Eye (tissue), 1 donor: ENCODE measurements at regions not wholly inside any gene's neighbourhood (a gene's known extent, or its start where the extent isn't known, plus 50 kb on each side); places are given as distances from the start of the nearest gene placed in this dataset.

ENCODE experiments used
- DNase-seq: peaks from one replicate; pipeline ENCODE4 v3.0.0-alpha.2; 2015

DNA sequence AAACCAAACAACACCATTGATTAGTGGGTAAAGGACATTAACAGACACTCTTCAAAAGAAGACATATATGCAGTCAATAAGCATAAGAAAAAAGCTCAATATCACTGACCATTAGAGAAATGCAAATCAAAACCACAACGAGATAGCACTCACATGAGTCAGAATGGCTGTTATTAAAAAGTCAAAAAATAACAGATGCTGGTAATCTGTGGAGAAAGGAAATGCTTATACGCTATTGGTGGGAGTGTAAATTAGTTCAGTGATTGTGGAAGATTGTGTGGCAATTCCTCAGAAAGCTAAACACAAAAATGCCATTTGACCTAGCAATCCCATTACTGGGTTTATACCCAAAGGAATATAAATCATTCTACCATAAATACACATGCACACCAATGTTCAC, 182.6 kb downstream of the TRPC6 start:
- no peak for DNase-seq

DNA sequence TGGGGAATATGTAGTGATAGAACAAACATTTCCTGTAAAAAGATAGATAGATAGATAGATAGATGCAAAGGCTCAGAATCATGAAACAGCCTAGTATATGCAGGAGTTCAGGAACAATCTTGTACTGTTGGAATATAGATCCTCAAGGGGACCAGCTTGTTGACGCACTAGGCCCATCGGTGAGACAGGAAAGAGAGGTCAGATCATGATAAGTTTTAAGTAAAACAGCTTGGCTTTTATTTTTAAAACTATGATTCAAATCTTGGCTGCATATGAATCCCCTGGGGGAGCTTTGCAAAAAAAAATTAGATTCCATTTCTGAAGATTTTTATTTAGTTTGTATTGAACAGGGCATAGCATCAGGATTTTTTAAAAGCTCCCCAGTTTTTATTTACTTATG, 185.8 kb downstream of the TRPC6 start:
- no peak for DNase-seq

- DNase-seq, result no peak
These were observed 193.3 kb downstream of the TRPC6 start for GRCh38 chr11:101390539-101390938.

GRCh38 chr11:101369835-101370234, 214.0 kb downstream of the TRPC6 start:
- DNase-seq, result no peak

DNA sequence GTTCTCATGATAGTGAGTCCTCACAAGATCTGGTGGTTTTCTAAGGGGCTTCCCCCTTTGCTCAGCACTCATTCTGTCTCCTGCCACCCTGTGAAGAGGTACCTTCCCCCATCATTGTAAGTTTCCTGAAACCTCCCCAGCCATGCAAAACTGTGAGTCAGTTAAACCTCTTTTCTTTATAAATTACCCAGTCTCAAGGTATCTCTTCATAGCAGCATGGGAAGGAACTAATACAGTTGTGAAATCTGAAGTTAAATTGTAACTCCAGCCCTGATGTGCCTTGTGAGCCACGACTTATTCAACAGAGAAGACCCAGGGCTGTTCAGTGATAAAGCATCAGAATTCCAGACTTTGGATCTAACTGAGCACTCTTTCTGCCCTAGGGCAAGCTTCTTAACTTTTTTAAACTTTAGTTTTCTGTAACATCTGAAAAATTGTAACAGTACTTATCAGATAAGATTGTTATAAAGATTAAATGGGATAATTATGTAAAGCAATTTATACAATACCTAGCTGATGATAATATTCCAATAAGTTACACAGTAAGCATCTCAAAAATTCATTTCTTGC, 220.0 kb downstream of the TRPC6 start:
- DNase-seq, result no peak

- DNase-seq, result no peak
These were observed 221.2 kb downstream of the TRPC6 start for GRCh38 chr11:101362643-101363042.

GRCh38 chr11:101357771-101358170, 226.0 kb downstream of the TRPC6 start:
- no peak for DNase-seq

DNA sequence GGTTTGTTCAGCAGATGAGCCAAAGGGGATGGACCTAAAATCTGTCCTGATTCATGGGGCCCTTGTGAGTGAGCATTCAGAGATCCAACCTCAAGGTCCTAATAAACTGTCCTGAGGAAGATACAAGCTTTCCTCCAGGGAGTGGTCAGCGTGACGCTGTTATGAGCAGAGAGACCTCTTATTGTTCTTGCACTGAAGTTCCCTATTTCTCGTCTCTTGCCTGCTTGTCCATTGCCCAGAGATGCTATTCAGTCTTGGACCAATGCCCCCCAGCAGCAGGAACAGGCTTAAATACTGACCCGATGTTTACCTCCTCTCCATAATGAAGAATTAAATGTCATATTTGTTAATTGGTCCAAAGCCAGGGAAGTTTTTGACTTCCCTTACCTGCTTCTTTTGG, 225.2 kb upstream of the PGR start:
- DNase-seq, result no peak

GRCh38 chr11:101348786-101349185, 219.2 kb upstream of the PGR start:
- DNase-seq, result no peak

- DNase-seq, result peak; percentile 10
These were observed 217.0 kb upstream of the PGR start for GRCh38 chr11:101346591-101346990.

DNA sequence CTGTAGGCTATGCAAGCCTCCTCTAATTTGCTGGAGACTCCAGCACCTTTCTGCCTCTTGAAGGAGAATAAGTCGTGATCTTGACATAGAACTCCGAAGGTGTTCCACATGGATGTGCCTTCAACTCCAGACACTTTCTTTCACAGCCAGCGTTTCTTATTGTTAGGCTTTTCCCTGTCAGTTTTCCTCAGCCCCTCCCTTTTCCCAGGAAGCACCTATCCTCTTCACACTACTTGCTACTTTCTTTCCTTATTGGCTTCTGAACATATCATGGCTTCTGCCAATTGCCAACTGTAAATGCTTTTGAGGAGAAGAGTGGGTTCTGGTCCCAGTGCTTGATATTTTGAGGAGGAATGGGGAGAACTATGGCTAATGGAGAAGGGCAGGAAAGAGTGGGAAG, 216.3 kb upstream of the PGR start:
- no peak for DNase-seq

DNA sequence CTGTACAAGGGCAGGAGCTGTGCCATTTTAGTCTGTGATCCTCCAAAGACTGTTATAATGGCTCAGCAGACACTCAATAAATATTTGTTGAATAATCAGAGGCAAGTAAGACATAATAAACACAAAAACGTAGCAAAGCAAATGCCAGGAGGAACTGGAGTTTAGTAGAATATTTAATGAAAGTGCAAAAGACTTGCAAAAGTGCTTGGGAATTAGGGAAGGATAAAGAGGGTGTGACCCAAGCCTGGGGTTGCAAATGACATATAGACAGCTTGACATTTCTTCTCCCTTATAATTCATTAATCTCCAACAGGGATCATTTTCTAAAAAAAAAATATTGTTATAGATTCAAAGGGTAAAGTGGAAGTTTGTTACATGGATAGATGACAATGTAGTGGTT, 212.7 kb upstream of the PGR start:
- no peak for DNase-seq

- peak; percentile 21 for DNase-seq
These were observed 212.0 kb upstream of the PGR start for GRCh38 chr11:101341578-101341977.

DNA sequence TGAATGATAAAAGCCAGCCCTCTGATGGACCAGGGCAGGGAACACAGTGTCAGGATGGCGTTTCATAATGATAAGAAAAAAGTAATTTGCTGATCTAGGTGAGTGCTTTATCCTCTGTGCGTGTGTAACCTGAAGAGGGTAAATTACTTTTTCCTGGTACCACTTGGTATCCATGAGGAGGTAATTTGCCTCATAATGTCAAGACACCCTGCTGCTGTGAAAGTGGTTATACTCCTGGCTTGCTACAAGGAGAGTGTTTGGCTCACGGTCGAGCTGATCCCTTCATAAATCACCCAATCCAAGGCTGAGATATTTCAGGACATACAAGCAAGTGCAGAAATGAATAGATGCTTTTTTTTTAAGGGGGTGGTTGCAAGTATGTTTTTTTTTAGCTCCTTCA, 207.2 kb upstream of the PGR start:
- DNase-seq, result no peak

GRCh38 chr11:101336155-101336554, 206.5 kb upstream of the PGR start:
- DNase-seq, result no peak

DNA sequence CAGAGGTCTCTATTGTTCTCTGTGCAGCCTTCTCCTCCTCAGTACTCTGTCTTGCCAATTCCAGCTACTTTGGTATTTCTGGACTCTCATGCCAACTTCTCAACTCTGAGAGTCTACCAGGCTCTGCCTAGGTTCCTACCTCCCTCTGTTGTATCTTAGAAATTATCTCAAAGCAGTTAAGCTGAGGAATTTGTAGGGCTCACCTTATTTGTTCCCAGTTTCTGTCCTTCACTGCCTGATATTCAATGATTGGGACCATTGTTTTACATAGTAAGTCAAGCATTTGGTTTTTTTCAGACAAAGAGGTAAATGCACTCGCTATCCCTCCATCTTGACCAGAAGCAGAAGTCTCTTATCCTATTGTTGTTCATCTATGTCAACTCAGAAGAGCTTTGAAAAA, 205.0 kb upstream of the PGR start:
- no peak for DNase-seq

GRCh38 chr11:101331411-101331810, 201.8 kb upstream of the PGR start:
- DNase-seq, result no peak

DNA sequence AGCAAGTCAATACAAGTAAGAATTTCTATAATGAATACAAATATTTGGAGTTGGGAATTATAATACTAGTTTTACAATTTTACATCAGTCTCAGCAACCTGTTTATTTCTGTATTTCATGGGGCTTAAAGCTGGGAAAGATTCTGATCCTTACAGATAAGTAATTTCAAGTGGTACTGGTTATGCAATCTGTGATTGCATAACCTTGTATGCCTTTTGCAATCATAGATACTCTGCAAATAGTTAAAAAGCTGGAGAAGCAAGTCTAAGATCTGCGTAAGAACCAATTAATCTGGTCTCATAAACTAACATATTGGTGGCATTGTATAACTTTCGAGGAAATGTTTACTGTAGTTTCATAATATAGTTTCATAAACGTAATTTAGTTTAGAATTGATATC, 198.3 kb upstream of the PGR start:
- no peak for DNase-seq

GRCh38 chr11:101326141-101326540, 196.5 kb upstream of the PGR start:
- no peak for DNase-seq

- no peak for DNase-seq
These were observed 194.4 kb upstream of the PGR start for GRCh38 chr11:101323997-101324396.

- no peak for DNase-seq
These were observed 191.6 kb upstream of the PGR start for GRCh38 chr11:101321222-101321621.

DNA sequence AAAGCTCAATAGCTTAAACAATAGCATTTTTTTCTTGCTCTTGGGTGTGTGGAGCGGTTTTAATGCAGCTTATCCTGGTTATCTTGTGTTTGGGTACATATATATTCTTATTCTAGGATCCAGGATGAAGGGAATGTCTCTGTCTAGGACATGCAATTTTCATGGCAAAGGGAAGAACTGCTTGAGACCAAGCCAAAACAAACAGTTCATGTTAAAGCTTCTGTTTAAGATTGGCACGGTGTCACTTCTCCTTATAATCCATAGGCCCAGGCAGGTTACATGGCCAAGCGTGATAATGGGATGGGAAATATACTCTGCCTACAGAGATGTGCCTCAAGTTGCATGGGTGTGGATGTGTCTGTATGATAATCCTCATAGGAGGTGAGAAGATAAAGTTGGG, 177.1 kb upstream of the PGR start:
- no peak for DNase-seq

DNA sequence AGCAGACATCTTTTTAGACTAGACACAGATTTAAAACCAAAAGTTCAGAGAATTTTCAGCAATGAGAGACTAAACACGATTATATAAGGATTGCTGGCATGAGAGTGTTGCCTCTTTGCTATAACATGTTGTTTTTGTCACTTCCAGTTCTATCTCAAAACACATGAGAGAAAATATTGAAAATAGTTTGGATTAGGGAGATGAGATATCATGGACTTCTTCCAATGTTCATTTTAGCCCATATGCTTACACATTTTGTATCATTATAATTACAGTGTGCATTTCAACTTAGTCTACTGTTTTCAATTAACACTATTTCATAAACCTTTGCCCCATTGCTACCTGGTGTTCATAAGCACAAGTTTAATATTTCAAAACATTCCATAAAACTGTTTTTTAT, 175.9 kb upstream of the PGR start:
- no peak for DNase-seq

DNA sequence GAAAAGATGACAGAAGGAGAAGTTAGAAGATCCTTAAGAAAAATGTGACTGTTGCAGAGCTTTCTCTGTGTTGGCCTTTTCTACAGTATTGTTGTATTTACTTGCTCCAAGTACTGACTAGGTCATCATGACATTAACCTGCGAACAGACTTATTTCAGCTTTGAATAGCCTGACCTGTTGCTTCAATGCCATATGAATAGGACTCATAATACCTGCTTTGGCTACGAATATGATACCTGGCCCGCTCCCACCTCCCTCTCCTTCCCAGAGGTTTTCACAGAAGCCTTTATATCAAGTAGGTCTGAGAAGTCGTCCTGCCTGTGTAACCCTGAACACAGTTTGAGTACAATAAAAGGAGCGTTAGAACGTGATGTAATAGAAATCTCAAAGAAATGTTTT, 169.6 kb upstream of the PGR start:
- no peak for DNase-seq

DNA sequence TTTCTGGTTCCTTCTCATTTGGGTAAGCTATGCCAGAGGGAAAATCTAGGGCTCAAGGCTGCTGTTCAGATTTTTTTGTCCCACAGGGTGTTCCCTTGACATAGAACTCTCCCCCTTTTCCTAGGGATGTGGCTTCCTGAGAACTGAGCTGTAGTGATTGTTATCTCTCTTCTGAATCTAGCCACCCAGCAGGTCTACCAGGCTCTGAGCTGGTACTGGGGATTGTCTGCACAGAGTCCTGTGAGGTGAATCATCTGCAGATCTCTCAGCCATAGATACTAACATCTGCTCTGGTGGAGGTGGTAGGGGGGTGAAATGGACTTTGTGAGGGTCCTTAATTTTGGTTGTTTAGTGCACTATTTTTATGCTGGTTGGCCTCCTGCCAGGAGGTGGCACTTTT, 167.3 kb upstream of the PGR start:
- DNase-seq, result no peak

GRCh38 chr11:101292661-101293240, 163.1 kb upstream of the PGR start:
- DNase-seq, result no peak
